HG03159 (cell line): ENCODE measurements at regions not wholly inside any gene's neighbourhood (a gene's known extent, or its start where the extent isn't known, plus 50 kb on each side); places are given as distances from the start of the nearest gene placed in this dataset.
"Not testable (repeated sequence)": the region's sequence is repeated elsewhere in the genome, so short reads cannot be mapped to it uniquely, and the experiment has no call there.

Experiments used
- ATAC-seq: cut with Tn5 transposase; IDR thresholded peaks from one replicate; pipeline ENCODE4 v1.9.1; 2021; ENCODE audit warnings: mild to moderate bottlenecking, moderate library complexity; ENCODE audit not compliant: unreplicated experiment

- ATAC-seq = no peak
Observed at GRCh38 chr4:162847945-162848549, 318.6 kb downstream of the NAF1 start.

GRCh38 chr4:162841753-162842152 is 324.9 kb downstream of the NAF1 start:
- no peak for ATAC-seq

GRCh38 chr4:162839814-162840213 is 326.9 kb downstream of the NAF1 start:
- ATAC-seq = no peak

GRCh38 chr4:162838671-162839070 is 328.0 kb downstream of the NAF1 start:
- no peak for ATAC-seq

GRCh38 chr4:162837679-162838078 is 329.0 kb downstream of the NAF1 start:
- ATAC-seq = no peak

- ATAC-seq = no peak
Observed at GRCh38 chr4:162837241-162837640, 329.4 kb downstream of the NAF1 start.

GRCh38 chr4:162836773-162837172 is 329.9 kb downstream of the NAF1 start:
- no peak for ATAC-seq

GRCh38 chr4:162836258-162836657 is 330.4 kb downstream of the NAF1 start:
- not testable (repeated sequence) for ATAC-seq

- no peak for ATAC-seq
Observed at GRCh38 chr4:162830899-162831298, 335.8 kb downstream of the NAF1 start.

GRCh38 chr4:162817374-162817773 is 349.3 kb downstream of the NAF1 start:
- not testable (repeated sequence) for ATAC-seq

GRCh38 chr4:162804351-162804924 is 362.3 kb downstream of the NAF1 start:
- ATAC-seq = no peak

- no peak for ATAC-seq
Observed at GRCh38 chr4:162803378-162803777, 363.3 kb downstream of the NAF1 start.

- no peak for ATAC-seq
Observed at GRCh38 chr4:162797108-162797507, 369.6 kb downstream of the NAF1 start.

GRCh38 chr4:162793571-162793970 is 373.1 kb downstream of the NAF1 start:
- no peak for ATAC-seq

- no peak for ATAC-seq
Observed at GRCh38 chr4:162793004-162793403, 373.7 kb downstream of the NAF1 start.

GRCh38 chr4:162791226-162791625 is 375.5 kb downstream of the NAF1 start:
- no peak for ATAC-seq

- no peak for ATAC-seq
Observed at GRCh38 chr4:162787120-162787519, 379.6 kb downstream of the NAF1 start.

- no peak for ATAC-seq
Observed at GRCh38 chr4:162782778-162783525, 383.7 kb downstream of the NAF1 start.

- no peak for ATAC-seq
Observed at GRCh38 chr4:162782096-162782777, 384.5 kb downstream of the NAF1 start.

GRCh38 chr4:162770761-162771490 is 395.8 kb downstream of the NAF1 start:
- ATAC-seq = no peak

- no peak for ATAC-seq
Observed at GRCh38 chr4:162767083-162767482, 399.6 kb downstream of the NAF1 start.
